ENCODE measurements at regions not wholly inside any gene's neighbourhood (a gene's known extent, or its start where the extent isn't known, plus 50 kb on each side); places are given as distances from the start of the nearest gene placed in this dataset.

- 50 to 67% methylated on average over 2 of the region's 2 CpGs for WGBS, 2 donors
- Histone ChIP-seq H3K27me3 (no peaks in the 10 kb centered on the region), H3K4me3 (no peak overlapping the region), H3K27ac (no peak overlapping the region), H3K9me3 (peaks cover 0 to 10% (median 0%) of the 10 kb centered on the region in 4 donors), H3K36me3 (no peaks in the 10 kb centered on the region), H3K4me1 (no peaks in the 10 kb centered on the region)
- ATAC-seq (ENCODE audit: low FRiP score in 2 of 2) (no peak), DNase-seq (no peak)
- TF ChIP-seq EP300 (IDR thresholded peaks at IDR 0.05): no peak
- TF ChIP-seq POLR2AphosphoS5 (IDR thresholded peaks at IDR 0.05): no peak
- TF ChIP-seq POLR2A (IDR thresholded peaks at IDR 0.05): no peak
- TF ChIP-seq CTCF (IDR thresholded peaks at IDR 0.05): no peak
Measured at GRCh38 chr3:77917225-77917624, 877.3 kb downstream of the ROBO2 start.

GRCh38 chr3:77919244-77919643 lies 879.3 kb downstream of the ROBO2 start:
- ATAC-seq (ENCODE audit: low FRiP score in 2 of 2) (no peak), DNase-seq (no peak)
- Histone ChIP-seq H3K36me3 (no peaks in the 10 kb centered on the region), H3K4me1 (no peaks in the 10 kb centered on the region), H3K9me3 (peaks cover 0 to 10% (median 0%) of the 10 kb centered on the region in 4 donors), H3K27me3 (no peaks in the 10 kb centered on the region), H3K4me3 (no peak overlapping the region), H3K27ac (no peak overlapping the region)
- no peak for TF ChIP-seq CTCF (IDR thresholded peaks at IDR 0.05)
- TF ChIP-seq EP300 (IDR thresholded peaks at IDR 0.05): no peak
- TF ChIP-seq POLR2A (IDR thresholded peaks at IDR 0.05): no peak
- TF ChIP-seq POLR2AphosphoS5 (IDR thresholded peaks at IDR 0.05): no peak

GRCh38 chr3:77931255-77932009 lies 891.5 kb downstream of the ROBO2 start:
- Histone ChIP-seq H3K9me3 (no peaks in the 10 kb centered on the region), H3K27me3 (no peaks in the 10 kb centered on the region), H3K4me3 (no peak overlapping the region), H3K36me3 (no peaks in the 10 kb centered on the region), H3K4me1 (no peaks in the 10 kb centered on the region), H3K27ac (no peak overlapping the region)
- no peak for DNase-seq
- 58 to 68% methylated on average over 9 of the region's 9 CpGs for WGBS, 2 donors
- peak; percentile 36 to 53 for ATAC-seq (ENCODE audit: low FRiP score in 2 of 2)
- no peak for TF ChIP-seq EP300 (IDR thresholded peaks at IDR 0.05)
- no peak for TF ChIP-seq POLR2A (IDR thresholded peaks at IDR 0.05)
- TF ChIP-seq CTCF (IDR thresholded peaks at IDR 0.05): no peak
- peak in 1 of 2 donors; percentile 54 for TF ChIP-seq POLR2AphosphoS5 (IDR thresholded peaks at IDR 0.05)

- no peak overlapping the region for H3K4me3 ChIP-seq
- TF ChIP-seq CTCF (IDR thresholded peaks at IDR 0.05): no peak
- TF ChIP-seq POLR2A (IDR thresholded peaks at IDR 0.05): no peak
- TF ChIP-seq EP300 (IDR thresholded peaks at IDR 0.05): no peak
- 77 to 79% methylated on average over 1 of the region's 1 CpG for WGBS, 2 donors
- H3K27me3 ChIP-seq: no peaks in the 10 kb centered on the region
- H3K4me1 ChIP-seq: no peaks in the 10 kb centered on the region
- no peaks in the 10 kb centered on the region for H3K9me3 ChIP-seq
- H3K36me3 ChIP-seq: no peaks in the 10 kb centered on the region
- no peak overlapping the region for H3K27ac ChIP-seq
- ATAC-seq (ENCODE audit: low FRiP score in 2 of 2): no peak
- DNase-seq: no peak
Measured at GRCh38 chr3:77932926-77933325, 893.0 kb downstream of the ROBO2 start.

GRCh38 chr3:77933926-77934325 lies 894.0 kb downstream of the ROBO2 start:
- H3K9me3 ChIP-seq: no peaks in the 10 kb centered on the region
- DNase-seq: no peak
- 86 to 90% methylated on average over 2 of the region's 2 CpGs for WGBS, 2 donors
- no peak for TF ChIP-seq CTCF (IDR thresholded peaks at IDR 0.05)
- no peaks in the 10 kb centered on the region for H3K27me3 ChIP-seq
- no peak for ATAC-seq (ENCODE audit: low FRiP score in 2 of 2)
- no peaks in the 10 kb centered on the region for H3K36me3 ChIP-seq
- H3K4me3 ChIP-seq: no peak overlapping the region
- no peaks in the 10 kb centered on the region for H3K4me1 ChIP-seq
- no peak overlapping the region for H3K27ac ChIP-seq

Measured in upper lobe of left lung (tissue), 6 donors.